ENCODE measurements at regions not wholly inside any gene's neighbourhood (a gene's known extent, or its start where the extent isn't known, plus 50 kb on each side); places are given as distances from the start of the nearest gene placed in this dataset.

DNA sequence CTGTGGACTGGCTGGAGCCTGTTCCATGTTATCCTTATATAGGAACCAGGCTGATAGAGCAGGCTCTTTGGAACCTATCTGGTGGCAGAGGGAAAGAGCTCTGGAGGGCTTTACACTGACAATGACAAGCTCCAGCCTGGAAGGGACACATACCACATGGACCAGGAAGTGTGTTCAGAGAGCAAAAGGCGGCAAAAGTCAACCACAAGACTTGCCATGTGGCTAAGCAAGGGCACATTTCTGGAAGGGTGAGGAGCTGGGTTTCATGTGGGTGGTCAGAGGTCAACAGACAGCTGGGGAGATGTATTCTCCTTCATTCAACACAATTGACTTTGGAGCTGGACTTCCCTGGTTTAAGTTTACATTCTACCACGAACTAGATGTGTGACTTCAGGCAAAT lies 325.2 kb downstream of the DYSF start:
- H3K27ac ChIP-seq = no peak overlapping the region
- H3K4me1 ChIP-seq = no peaks in the 10 kb centered on the region
- TF ChIP-seq CTCF (IDR thresholded peaks at IDR 0.05) = no peak
- ATAC-seq (no peak), DNase-seq (no peak)
- no peaks in the 10 kb centered on the region for H3K27me3 ChIP-seq
- H3K4me3 ChIP-seq = no peak overlapping the region
- no peaks in the 10 kb centered on the region for H3K36me3 ChIP-seq
- H3K9me3 ChIP-seq = no peaks in the 10 kb centered on the region
- intact Hi-C loops (cut with DNase I) = no loop called here

DNA sequence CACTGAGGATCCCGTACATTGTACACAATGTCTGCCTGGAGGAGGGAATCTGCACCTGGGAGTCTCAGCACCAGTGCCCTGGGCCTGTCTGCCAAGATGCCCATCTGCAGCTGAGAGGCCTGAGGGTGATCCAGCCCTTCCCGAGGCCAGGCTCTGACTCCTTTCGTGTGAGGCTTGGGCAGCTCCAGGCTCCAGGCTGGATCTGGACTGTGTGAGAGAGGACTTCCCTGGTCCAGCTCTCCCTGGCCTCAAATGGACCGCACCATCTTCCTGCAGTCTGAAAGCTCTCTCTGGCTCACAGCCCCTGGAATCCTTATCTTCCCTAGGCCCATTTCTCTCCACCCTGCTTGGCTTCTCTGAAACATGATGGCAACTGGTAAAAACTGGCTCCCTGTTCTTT lies 324.6 kb downstream of the DYSF start:
- DNase-seq (no peak), ATAC-seq (no peak)
- H3K27me3 ChIP-seq = no peaks in the 10 kb centered on the region
- no peak for TF ChIP-seq CTCF (IDR thresholded peaks at IDR 0.05)
- no peaks in the 10 kb centered on the region for H3K4me1 ChIP-seq
- intact Hi-C loops (cut with DNase I) = no loop called here
- H3K9me3 ChIP-seq = no peaks in the 10 kb centered on the region
- no peak overlapping the region for H3K27ac ChIP-seq
- no peaks in the 10 kb centered on the region for H3K36me3 ChIP-seq
- no peak overlapping the region for H3K4me3 ChIP-seq

- TF ChIP-seq CTCF (IDR thresholded peaks at IDR 0.05) = no peak
- H3K36me3 ChIP-seq = no peaks in the 10 kb centered on the region
- ATAC-seq (no peak), DNase-seq (no peak)
- peaks cover 0 to 4% of the 10 kb centered on the region in 2 donors for H3K9me3 ChIP-seq
- no peak overlapping the region for H3K4me3 ChIP-seq
- H3K27me3 ChIP-seq = no peaks in the 10 kb centered on the region
- no peak overlapping the region for H3K27ac ChIP-seq
- intact Hi-C loops (cut with DNase I) = no loop called here
- H3K4me1 ChIP-seq = no peaks in the 10 kb centered on the region
These were observed 322.9 kb downstream of the DYSF start for GRCh38 chr2:71776227-71776626.

- intact Hi-C loops (cut with DNase I) = no loop called here
- ATAC-seq (no peak), DNase-seq (no peak)
- Histone ChIP-seq H3K36me3 (no peaks in the 10 kb centered on the region), H3K4me1 (no peaks in the 10 kb centered on the region), H3K9me3 (peaks cover 0 to 13% of the 10 kb centered on the region in 2 donors), H3K27ac (no peak overlapping the region), H3K4me3 (no peak overlapping the region), H3K27me3 (no peaks in the 10 kb centered on the region)
- no peak for TF ChIP-seq CTCF (IDR thresholded peaks at IDR 0.05)
These were observed 319.9 kb downstream of the DYSF start for GRCh38 chr2:71773218-71773617.

DNA sequence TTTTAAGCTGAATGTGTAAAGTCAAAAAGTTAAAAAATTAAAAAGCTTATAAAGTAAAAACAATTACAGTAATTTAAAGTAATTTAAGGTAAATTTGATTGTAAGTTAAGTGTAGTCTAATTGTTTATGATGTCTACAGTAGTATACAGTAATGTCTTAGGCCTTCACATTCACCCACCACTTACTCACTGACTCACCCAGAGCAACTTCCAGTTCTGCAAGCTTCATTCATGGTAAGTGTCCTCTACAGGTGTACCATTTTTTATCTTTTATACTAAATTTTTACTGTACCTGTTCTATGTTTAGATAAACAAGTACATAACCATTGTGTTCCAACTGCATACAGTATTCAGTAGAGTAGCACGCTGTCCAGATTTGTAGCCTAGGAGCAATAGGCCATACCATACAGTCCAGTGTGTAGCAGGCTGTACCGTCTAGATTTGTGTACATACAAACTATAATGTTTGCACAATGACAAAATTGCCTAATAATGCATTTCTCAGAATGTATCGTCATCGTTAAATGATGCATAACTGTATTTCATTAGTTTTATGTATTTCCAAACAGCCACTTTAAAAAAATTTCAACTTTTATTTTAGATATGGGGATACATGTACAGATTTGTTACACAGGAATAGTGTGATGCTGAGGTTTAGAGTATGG lies 319.3 kb downstream of the DYSF start:
- Histone ChIP-seq H3K36me3 (no peaks in the 10 kb centered on the region), H3K27me3 (no peaks in the 10 kb centered on the region), H3K4me1 (no peaks in the 10 kb centered on the region), H3K27ac (no peak overlapping the region), H3K4me3 (no peak overlapping the region), H3K9me3 (peaks cover 0 to 13% of the 10 kb centered on the region in 2 donors)
- no peak for DNase-seq
- intact Hi-C loops (cut with DNase I) = no loop called here
- no peak for TF ChIP-seq CTCF (IDR thresholded peaks at IDR 0.05)
- no peak for ATAC-seq

All from left lung (tissue), 4 donors.